NT2/D1 (cell line): ENCODE measurements at regions not wholly inside any gene's neighbourhood (a gene's known extent, or its start where the extent isn't known, plus 50 kb on each side); places are given as distances from the start of the nearest gene placed in this dataset.

Experiments
- SUZ12 ChIP-seq: IDR thresholded peaks from 2 replicates; pipeline ENCODE4 v1.6.1; 2011; ENCODE audit not compliant: insufficient read length, insufficient read depth; ENCODE audit errors: extremely low read depth
- ZNF274 ChIP-seq: IDR thresholded peaks from 2 replicates; pipeline ENCODE4 v1.6.1; 2011; ENCODE audit warnings: mild to moderate bottlenecking, low read depth, low read length

GRCh38 chr13:50080911-50081678 is 65.9 kb downstream of the KCNRG start:
- TF ChIP-seq ZNF274 (no peak), SUZ12 (no peak)
